ENCODE measurements at regions not wholly inside any gene's neighbourhood (a gene's known extent, or its start where the extent isn't known, plus 50 kb on each side); places are given as distances from the start of the nearest gene placed in this dataset.

DNA sequence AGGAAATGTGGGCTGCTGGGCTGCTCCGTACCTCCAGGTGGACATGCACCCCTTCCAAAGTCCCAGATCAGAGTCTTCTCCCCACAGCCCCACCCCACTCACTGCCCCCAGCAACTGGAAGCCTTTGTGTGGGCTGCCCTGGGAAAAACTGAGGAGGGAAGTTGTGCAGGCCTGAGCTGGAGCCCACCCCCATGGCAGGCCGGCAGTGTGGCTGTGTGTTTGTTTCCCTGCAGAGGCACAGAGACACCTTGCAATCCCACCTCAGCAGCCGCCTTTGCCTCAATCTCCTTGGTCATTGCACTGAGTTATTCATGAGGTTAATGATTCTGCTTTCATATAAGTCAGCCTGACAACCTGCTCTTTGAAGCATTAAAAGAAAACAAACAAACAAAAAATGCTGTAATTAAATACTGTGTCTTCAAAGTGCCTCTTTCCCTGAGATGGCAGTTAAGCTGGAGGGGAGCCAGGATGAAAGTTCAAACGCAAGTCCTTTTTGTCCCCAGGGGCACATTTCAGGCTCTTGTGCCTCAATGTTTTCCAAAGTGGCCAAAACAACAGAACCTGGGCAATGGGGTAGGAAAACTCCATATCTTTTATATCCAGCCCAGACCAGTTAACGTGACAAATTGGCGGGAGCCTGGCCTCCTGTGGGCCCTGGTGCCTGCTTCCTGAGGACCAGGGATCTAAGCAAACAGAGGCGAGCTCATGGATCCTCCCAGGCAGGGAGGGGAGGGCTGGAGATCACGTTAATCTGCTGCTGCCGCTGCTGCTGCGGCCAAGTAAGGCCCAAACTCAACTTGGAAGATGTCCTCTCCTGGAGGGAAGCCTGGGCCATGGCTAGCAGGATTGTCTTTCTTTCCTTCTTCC lies 51.9 kb upstream of the TSPAN11 start:
- TF ChIP-seq POLR2A (IDR thresholded peaks at IDR 0.05) = no peak
- TF ChIP-seq POLR2AphosphoS5 (IDR thresholded peaks at IDR 0.05; ENCODE audit: insufficient read depth in 1 of 2, low read depth in 1 of 2) = no peak
- TF ChIP-seq, protein P1, sequence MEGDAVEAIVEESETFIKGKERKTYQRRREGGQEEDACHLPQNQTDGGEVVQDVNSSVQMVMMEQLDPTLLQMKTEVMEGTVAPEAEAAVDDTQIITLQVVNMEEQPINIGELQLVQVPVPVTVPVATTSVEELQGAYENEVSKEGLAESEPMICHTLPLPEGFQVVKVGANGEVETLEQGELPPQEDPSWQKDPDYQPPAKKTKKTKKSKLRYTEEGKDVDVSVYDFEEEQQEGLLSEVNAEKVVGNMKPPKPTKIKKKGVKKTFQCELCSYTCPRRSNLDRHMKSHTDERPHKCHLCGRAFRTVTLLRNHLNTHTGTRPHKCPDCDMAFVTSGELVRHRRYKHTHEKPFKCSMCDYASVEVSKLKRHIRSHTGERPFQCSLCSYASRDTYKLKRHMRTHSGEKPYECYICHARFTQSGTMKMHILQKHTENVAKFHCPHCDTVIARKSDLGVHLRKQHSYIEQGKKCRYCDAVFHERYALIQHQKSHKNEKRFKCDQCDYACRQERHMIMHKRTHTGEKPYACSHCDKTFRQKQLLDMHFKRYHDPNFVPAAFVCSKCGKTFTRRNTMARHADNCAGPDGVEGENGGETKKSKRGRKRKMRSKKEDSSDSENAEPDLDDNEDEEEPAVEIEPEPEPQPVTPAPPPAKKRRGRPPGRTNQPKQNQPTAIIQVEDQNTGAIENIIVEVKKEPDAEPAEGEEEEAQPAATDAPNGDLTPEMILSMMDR (IDR thresholded peaks at IDR 0.05) = no peak
- Histone ChIP-seq H3K27ac (no peak overlapping the region), H3K36me3 (no peaks in the 10 kb centered on the region), H3K9me3 (no peaks in the 10 kb centered on the region), H3K4me3 (no peak overlapping the region), H3K27me3 (no peaks in the 10 kb centered on the region), H3K4me1 (no peaks in the 10 kb centered on the region)
- peak in 1 of 2 donors; percentile 79 for DNase-seq (ENCODE audit: extremely low spot score in 2 of 2)
- intact Hi-C loops (cut with DNase I) = no loop called here

DNA sequence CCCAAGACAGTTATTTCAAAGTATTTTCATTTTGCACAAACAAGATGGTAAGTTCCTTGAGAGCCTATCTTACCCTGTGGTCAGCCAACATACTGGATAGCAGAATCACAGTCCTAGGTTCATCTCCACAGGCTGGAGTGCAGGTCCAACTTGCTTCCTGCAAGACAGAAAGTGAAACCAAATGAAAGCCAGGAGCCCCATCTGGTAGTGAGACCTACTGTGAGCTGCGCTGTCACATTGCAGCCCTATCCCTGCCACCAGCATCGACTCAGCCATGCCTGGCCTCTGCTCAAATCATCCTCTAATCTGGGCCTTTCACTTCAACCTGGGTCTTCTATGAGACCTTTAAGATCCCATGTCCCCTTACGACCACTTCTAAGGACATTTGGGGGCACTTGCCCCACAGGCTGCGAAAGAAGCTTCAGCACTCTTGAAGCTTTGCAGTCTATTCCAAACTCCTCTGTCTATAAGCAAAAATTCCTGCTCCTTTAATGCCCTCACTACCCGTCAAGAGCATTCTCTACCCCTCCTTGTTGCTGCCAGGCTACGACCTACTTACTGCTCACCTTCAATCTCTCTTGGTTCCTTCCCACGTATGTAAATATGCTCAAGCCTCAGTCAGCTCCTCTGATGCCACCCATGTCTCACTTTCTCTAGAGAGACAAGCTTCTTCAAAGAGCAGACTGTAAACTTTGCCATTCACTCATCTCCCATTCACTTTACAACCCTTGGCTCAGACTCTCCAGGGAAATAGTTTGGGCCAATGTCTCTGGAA lies 55.9 kb upstream of the TSPAN11 start:
- DNase-seq (ENCODE audit: extremely low spot score in 2 of 2) = no peak
- TF ChIP-seq POLR2AphosphoS5 (IDR thresholded peaks at IDR 0.05; ENCODE audit: insufficient read depth in 1 of 2, low read depth in 1 of 2) = no peak
- no peak for TF ChIP-seq POLR2A (IDR thresholded peaks at IDR 0.05)
- TF ChIP-seq, protein P1 (IDR thresholded peaks at IDR 0.05) = no peak
- H3K4me1 ChIP-seq = no peaks in the 10 kb centered on the region

DNA sequence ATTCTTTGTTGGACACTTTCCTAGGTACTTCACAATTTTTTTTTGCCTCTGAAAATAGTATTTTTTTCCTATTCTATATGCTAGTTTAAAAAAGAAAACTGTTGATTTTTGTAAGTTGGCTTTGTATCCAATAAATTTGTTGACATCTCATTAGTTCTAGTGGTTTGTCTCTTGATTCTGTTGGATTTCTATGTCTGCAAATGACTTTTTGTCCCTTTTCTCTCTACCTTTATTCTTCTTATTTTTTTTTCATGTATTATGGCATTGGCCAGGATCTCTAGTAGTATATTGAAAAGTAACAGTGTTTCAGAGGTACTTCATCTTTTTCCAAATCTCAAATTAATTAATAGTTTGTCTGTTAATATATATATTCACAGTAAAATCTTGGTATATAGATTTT lies 59.1 kb upstream of the TSPAN11 start:
- Histone ChIP-seq H3K4me1 (no peaks in the 10 kb centered on the region), H3K4me3 (no peak overlapping the region), H3K27me3 (no peaks in the 10 kb centered on the region), H3K27ac (no peak overlapping the region), H3K36me3 (no peaks in the 10 kb centered on the region), H3K9me3 (no peaks in the 10 kb centered on the region)
- DNase-seq (ENCODE audit: extremely low spot score in 2 of 2) = no peak
- intact Hi-C loops (cut with DNase I) = no loop called here
- TF ChIP-seq, protein P1 (IDR thresholded peaks at IDR 0.05) = no peak
- TF ChIP-seq POLR2AphosphoS5 (IDR thresholded peaks at IDR 0.05; ENCODE audit: insufficient read depth in 1 of 2, low read depth in 1 of 2) = no peak
- no peak for TF ChIP-seq POLR2A (IDR thresholded peaks at IDR 0.05)

More for the DNA sequence above, 55.9 kb upstream of the TSPAN11 start:
- no peak overlapping the region for H3K4me3 ChIP-seq
- no peaks in the 10 kb centered on the region for H3K36me3 ChIP-seq
- H3K9me3 ChIP-seq = no peaks in the 10 kb centered on the region
- intact Hi-C loops (cut with DNase I) = no loop called here
- H3K27me3 ChIP-seq = no peaks in the 10 kb centered on the region
- H3K27ac ChIP-seq = no peak overlapping the region

DNA sequence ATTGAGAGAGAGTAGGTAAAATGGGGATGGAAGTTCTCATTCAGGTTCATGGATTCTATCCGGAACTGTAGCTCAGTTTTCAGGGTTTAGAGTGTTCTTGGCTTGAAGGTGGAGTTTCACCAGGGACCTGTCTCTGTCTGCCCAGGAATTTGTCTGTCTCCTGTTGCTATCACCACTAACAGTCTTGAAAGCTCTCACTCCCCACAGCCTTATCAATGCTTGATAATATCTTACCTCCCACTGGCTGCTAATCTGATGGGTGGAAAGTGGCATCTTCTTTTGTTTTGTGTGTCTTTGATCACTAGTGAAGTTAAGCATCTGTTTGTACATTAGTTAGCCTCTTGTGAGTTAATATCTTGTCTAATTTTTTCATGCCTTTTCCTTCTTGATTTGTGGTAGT lies 60.3 kb upstream of the TSPAN11 start:
- no peak overlapping the region for H3K27ac ChIP-seq
- H3K36me3 ChIP-seq = no peaks in the 10 kb centered on the region
- no peak overlapping the region for H3K4me3 ChIP-seq
- H3K27me3 ChIP-seq = no peaks in the 10 kb centered on the region
- DNase-seq (ENCODE audit: extremely low spot score in 2 of 2) = no peak
- intact Hi-C loops (cut with DNase I) = no loop called here
- H3K4me1 ChIP-seq = no peaks in the 10 kb centered on the region
- H3K9me3 ChIP-seq = no peaks in the 10 kb centered on the region
- TF ChIP-seq, protein P1 (IDR thresholded peaks at IDR 0.05) = no peak
- TF ChIP-seq POLR2AphosphoS5 (IDR thresholded peaks at IDR 0.05; ENCODE audit: insufficient read depth in 1 of 2, low read depth in 1 of 2) (no peak), POLR2A (IDR thresholded peaks at IDR 0.05) (no peak)
